ENCODE measurements at regions not wholly inside any gene's neighbourhood (a gene's known extent, or its start where the extent isn't known, plus 50 kb on each side); places are given as distances from the start of the nearest gene placed in this dataset.

- TF ChIP-seq CTCF (IDR thresholded peaks at IDR 0.05) (no peak), POLR2A (IDR thresholded peaks at IDR 0.05) (no peak)
These were observed 1095.5 kb upstream of the LCORL start for GRCh38 chr4:19117022-19117421.

Measured in esophagus squamous epithelium (tissue), 4 donors.